M059J (cell line): ENCODE measurements at regions not wholly inside any gene's neighbourhood (a gene's known extent, or its start where the extent isn't known, plus 50 kb on each side); places are given as distances from the start of the nearest gene placed in this dataset.
A peak's percentile ranks its signal among the peaks of the same experiment; 100 is the strongest.
"Not testable (repeated sequence)": the region's sequence is repeated elsewhere in the genome, so short reads cannot be mapped to it uniquely, and the experiment has no call there.

Experiments used
- DNase-seq: peaks from one replicate; pipeline ENCODE4 v3.0.0-alpha.2; 2012; ENCODE audit warnings: low read depth

DNA sequence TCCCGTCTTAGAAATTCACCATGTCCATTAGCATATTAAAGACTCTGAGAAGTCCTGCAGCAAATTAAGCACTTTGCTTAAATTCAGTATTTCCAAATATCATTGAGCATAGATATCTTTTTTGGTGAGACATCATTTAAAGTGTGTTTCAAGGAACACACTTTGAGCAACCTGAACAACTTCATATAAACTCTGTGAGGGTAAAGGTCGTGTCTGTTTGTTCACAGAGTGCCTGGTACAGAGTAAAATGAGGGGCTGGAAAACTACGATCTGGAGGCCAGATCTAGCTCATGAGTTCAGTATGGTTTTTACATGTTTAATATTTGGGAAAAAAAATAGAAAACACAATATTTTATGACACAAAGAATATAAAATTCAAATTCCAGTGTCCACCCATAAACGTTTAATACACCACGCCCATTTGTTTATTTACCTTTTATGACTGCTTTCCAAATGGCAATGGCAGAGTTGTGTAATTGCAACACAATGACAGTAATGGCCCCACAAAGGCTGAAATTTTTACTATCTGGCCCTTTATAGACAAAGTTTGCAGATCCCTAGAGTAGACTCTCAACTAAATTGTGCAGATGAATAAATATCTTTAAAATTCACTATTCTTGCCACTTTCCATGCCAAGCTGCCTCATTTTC is 67.4 kb downstream of the SNTN start:
- no peak for DNase-seq

DNA sequence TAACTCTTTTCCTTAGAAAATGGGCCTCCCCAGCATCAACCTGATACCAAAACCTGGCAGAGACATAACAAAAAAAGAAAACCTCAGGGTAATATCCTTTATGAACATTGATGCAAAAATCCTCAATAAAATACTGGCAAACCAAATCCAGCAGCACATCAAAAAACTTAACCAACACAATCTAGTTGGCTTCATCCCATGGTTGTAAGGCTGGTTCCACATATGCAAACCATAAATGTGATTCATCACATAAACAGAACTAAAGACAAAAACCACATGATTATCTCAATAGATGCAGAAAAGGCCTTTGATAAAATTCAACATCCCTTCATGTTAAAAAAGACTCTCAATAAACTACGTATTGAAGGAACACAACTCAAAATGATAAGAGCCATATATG is 68.5 kb downstream of the SNTN start:
- peak; percentile 44 for DNase-seq

DNA sequence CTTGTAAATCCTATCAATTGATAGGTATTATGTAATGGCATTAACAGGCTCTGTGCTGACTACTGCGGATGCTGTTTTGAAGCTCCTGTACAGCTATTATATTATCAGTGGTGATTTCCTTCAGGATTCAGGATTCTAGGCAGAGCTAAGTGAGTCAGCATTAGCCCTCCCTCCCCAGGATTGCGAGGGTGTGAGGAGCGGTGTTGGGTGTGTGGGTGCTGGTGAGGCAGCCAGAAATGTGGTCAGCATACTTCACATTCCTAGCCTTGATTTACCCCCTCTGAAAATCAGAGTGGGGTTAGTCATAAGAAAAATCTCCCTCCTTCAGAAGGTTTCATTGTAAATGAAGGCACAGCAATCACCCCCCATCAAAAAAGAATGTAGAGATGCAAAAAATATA is 72.5 kb downstream of the SNTN start:
- peak; percentile 78 for DNase-seq

DNA sequence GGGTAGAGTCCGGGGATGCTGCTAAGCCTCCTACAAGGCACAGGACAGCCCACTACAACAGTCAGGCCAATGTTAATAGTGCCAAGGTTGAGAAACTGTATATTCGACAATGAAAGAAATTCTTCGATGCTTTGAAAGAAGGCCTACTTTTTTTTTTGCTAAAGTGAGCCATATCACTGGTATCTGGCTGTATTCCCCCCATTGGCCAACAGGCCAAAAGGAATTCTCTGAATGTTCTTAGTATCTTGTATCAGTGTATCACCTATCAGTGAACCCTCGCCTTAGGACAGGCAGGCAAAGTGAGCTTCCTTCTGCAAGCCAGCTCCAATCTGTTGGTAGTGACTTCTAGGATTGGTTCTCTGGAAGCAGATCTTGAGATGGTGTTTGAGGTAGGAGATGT is 74.2 kb downstream of the SNTN start:
- DNase-seq = no peak

DNA sequence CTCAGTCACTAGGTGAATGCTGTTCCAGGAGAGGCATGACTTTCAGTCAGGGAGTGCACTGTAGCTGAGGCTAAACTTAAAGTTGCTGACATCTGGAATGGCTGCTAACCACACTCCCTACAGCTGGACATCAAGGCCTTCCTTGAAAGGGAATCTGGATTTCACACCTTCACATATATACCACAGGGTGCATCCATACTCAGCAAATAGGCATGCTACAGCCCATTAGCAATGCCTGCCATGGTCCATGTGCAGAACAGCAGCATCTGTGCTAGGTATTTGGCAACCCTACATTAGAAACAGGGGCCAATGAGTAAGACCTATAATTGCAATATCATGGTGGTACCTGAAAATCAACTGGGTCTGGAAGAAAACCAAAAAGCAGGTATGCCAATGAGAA is 74.8 kb downstream of the SNTN start:
- no peak for DNase-seq

DNA sequence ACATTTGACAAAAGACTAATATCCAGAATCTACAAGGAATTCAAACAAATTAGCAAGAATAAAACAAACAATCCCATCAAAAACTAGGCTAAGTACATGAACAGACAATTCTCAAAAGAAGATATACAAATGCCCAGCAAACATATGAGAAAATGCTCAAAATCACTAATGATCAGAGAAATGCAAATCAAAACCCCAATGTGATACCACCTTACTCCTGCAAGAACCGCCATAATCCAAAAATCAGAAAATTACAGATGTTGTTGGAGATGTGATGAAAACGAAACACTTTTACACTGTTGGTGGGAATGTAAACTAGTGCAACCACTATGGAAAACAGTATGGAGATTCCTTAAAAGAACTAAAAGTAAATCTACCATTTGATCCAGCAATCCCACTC is 79.4 kb downstream of the SNTN start:
- no peak for DNase-seq

DNA sequence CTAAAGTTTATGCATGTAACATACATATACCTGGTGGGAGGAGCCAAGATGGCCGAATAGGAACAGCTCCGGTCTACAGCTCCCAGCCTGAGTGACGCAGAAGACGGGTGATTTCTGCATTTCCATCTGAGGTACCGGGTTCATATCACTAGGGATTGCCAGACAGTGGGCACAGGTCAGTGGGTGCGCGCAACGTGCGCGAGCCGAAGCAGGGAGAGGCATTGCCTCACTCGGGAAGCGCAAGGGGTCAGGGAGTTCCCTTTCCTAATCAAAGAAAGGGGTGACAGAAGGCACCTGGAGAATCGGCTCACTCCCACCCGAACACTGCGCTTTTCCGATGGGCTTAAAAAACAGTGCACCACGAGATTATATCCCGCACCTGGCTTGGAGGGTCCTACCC is 80.8 kb downstream of the SNTN start:
- DNase-seq = not testable (repeated sequence)

DNA sequence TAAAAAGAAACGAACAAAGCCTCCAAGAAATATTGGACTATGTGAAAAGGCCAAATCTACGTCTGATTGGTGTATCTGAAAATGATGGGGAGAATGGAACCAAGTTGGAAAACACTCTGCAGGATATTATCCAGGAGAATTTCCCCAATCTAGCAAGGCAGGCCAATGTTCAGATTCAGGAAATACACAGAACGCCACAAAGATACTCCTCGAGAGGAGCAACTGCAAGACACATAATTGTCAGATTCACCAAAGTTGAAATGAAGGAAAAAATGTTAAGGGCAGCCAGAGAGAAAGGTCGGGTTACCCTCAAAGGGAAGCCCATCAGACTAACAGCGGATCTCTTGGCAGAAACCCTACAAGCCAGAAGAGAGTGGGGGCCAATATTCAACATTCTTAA is 82.2 kb downstream of the SNTN start:
- not testable (repeated sequence) for DNase-seq

DNA sequence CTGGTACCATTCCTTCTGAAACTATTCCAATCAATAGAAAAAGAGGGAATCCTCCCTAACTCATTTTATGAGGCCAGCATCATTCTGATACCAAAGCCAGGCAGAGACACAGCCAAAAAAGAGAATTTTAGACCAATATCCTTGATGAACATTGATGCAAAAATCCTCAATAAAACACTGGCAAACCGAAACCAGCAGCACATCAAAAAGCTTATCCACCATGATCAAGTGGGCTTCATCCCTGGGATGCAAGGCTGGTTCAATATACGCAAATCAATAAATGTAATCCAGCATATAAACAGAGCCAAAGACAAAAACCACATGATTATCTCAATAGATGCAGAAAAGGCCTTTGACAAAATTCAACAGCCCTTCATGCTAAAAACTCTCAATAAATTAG is 82.3 kb upstream of the C3orf49 start:
- DNase-seq = not testable (repeated sequence)

DNA sequence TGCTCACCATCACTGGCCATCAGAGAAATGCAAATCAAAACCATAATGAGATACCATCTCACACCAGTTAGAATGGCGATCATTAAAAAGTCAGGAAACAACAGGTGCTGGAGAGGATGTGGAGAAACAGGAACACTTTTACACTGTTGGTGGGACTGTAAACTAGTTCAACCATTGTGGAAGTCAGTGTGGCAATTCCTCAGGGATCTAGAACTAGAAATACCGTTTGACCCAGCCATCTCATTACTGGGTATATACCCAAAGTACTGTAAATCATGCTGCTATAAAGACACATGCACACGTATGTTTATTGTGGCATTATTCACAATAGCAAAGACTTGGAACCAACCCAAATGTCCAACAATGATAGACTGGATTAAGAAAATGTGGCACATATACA is 80.5 kb upstream of the C3orf49 start:
- not testable (repeated sequence) for DNase-seq

DNA sequence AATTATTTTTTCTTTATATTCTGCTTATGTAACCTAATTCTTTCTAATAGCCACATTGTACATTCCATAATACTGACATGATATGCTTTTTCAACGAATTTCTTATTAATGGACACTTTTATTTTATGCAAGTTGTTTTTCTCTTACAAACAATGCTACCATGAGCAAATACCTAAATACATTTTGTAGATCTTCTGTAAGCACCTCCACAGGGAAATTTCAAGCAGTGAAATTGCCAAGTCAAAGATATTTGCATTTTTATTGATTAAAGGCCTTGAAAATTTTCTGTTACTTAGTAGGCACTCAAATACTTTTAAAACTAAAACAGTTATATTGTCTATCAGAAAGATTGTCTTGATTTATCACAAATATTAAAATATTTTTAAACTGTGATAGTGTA is 79.6 kb upstream of the C3orf49 start:
- no peak for DNase-seq

DNA sequence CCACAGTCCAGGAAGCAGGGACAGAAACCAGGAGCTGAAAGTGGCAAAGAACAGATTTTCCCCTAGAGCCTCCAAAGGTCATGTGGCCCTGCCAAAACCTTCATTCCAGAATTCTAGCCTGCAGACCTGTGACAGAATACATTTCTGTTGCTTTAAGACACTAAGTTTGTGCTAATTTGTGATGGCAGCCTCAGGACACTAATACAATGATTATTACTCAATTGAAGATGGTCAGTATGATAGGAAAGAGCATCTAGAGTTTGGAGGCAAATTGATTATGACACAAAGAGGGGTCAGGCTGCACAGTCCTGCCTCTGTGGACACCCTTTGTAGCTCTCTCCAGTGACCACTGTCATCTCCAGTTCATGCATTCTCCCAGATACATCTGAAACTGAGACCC is 79.0 kb upstream of the C3orf49 start:
- no peak for DNase-seq

DNA sequence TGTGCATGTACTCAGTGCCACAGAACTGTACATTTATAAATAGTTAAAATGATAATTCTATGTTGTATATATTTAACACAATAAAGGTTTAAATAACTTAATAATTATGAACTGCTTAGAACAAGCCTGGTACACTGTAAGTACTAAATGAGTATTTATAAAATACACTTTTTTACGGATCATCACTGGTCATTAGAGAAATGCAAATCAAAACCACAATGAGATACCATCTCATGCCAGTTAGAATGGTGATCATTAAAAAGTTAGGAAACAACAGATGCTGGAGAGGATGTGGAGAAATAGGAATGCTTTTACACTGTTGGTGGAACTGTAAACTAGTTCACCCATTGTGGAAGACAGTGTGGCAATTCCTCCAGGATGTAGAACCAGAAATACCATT is 74.4 kb upstream of the C3orf49 start:
- not testable (repeated sequence) for DNase-seq

DNA sequence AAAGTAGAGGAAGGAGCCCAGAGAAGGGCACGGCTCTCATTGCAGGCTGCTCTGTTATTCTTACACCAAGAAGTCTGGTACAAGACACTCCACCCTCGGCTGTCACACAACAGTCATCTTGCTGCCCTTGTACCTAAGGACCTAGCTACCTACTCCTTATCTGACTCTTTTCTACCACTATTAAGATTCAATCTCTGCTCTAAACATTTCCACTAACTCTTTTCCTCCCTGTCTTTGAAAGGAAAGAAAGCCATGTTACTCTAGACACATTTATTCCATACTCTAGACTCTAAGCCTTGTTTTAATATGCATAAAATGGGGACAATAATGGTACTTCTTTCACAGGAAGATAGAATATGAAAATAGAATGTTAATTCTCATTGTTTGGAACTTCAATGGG is 73.3 kb upstream of the C3orf49 start:
- no peak for DNase-seq

DNA sequence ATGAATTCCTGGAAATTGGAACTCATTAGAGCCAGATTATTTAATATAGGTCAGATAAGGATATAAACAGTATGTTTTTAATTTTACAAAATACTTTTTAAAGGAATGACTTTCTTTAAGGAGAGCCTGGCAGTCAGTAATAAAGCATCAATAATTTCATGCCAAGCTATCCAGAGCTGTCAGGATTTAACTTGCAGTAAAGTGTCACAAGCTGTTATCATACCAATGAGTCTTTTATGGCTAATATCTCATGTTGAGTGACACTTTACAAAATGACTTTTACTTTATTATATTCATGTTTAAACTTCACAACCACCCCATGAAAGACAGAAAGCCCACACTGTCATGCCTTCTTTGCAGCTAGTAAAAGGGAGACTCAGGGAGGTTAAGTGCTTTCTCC is 72.9 kb upstream of the C3orf49 start:
- no peak for DNase-seq

DNA sequence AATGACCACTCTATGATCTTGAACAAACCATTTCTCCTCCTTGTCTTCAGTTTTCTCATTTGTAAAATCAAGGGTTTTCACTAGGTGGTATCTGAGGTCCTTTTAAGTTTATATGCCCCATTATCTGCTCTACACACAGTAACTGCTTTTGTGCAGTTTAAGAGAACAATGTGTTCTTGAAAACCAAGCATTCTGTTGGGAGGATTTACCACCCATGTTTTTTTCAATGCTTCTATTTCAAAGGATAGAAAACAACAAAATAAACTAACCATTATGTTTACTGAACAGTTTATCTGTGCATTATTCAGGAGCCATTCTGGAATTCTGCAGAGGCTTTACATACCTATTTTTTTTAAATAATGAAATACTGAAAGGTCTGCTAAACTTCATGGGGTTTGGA is 67.6 kb upstream of the C3orf49 start:
- no peak for DNase-seq

DNA sequence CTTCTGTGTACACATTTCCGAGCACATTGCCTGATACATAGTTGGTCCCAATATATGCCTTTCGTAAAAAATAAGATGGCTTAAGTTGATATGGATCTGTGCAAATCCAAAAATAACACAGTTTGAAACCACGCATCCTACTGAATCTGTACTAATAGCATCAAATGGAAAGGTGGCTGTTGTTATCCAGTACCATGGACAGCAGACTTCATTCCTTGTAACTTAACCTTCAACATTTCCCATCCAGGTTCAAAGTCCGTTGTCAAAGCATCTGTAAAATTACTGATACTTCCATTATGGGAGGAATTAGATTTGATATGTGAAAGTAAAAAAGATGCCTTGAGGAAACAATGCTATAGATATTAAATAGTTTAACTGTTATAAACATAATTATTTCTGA is 65.5 kb upstream of the C3orf49 start:
- DNase-seq = peak; percentile 14

DNA sequence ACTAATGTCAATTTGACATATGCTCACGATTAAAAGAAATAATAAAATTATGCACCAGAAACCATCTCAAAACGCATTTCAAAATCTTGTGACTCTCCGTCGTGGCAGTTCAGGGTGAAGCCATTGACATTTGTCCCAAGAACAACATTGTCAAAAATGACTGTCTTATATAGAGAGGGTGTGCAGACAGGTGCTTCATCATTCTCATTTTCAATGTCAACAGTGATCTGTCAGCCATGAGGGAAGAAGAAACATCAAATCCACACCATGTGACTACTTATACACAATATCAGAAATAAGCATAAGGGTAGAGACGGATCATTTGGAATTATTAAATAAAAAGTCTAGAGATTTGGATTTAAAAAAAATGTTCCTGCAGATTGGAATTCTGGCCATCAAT is 65.1 kb upstream of the C3orf49 start:
- DNase-seq = no peak

DNA sequence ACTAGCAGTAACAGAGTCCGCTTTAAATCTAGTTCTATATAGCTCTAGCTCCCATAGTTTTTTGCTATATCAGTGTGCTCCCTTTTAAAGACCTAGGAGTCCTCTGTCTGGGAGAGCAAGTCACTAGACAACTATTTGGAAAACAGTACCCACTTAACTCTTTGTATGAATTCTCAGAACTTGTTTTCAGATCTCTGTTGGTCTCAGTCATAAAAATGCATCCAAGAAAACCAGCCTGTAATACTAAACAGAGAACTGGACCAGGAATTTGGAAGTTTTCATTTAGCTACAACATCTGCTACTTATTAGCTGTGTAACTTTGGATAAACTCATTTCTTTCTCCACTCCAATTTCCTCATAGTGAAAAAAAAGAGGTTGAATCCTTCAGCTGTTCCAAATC is 56.9 kb upstream of the C3orf49 start:
- DNase-seq = no peak

DNA sequence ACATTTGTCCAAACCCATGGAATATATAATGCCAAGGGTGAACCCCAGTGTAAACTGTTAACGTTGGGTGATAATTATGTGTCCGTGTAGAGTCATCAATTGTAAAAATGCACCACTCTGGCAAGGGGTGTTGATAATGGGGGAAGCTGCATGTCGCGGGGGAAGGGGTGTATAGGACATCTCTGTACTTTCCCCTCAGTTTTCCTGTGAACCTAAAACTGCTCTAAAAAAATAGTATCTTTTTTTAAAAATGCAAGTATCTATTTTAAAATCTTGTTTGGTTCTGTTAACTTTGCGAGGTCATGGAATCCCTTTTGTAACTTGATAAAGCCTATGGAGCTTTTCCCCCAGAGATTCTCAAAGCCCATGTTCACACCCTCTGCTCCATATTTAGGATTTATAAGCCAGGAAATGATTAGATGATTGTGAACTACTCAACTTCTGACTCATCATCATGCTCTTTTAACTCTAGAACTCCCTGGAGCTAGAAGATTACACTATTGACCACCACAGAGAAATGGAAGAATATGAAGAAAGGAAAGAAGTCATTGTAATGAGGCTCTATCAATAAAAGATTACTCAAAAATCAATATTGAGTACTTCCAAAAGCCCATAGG is 56.1 kb upstream of the C3orf49 start:
- peak; percentile 26 for DNase-seq

DNA sequence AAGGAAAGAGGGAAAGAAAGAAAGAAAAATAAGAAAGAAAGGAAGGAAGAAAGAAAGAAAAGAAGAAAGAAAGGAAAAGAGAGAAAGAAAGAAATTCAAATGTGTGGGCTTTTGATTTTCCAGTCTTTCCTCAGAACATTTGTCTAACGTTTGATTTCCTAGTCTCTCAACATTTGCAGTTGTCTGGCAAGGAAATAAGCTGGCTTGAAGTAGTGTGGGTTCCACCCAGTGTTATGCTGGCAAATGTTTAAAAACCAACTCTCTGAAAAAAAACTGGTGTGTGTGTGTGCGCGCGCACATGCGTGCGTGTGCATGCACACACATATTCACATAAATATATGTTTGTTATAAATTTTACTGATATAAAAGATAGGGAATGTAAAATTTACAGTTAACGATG is 54.6 kb upstream of the C3orf49 start:
- DNase-seq = no peak

DNA sequence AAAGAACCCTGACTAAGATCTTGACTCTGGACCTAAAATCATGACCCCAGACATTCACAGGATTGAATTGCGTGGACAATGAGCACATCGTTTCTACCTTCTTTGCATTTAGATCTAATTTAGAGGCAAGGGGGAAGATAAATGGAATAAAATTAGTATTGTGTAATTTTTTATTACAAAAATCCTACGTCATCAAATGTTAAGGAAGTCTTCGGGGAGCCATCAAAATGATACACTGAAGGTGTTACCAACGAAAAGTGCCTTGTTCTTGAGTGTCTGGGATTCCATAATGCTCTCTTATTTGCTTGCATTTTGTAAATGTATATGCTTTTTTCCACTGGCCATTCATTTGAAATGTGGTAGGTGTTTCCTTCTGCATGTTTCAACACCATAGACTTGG is 52.8 kb upstream of the C3orf49 start:
- no peak for DNase-seq

DNA sequence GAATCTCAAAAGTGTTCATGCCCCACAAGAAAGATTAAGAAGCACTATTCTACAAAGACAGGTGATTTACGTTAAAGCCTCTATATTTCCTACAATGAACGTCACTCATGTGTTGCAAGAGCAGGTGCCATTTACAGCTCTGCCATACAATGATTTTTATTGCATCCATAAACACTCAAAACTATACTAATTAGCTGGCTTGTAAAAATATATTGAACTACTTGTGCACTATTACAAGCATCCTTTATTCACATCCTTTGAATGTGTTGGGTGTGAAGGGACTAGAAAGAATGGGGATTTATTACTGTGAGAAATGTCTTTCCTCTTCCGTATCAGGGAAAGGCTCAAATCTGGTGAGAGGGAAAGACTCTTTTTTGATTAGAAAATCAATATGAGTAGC is 50.7 kb upstream of the C3orf49 start:
- no peak for DNase-seq

DNA sequence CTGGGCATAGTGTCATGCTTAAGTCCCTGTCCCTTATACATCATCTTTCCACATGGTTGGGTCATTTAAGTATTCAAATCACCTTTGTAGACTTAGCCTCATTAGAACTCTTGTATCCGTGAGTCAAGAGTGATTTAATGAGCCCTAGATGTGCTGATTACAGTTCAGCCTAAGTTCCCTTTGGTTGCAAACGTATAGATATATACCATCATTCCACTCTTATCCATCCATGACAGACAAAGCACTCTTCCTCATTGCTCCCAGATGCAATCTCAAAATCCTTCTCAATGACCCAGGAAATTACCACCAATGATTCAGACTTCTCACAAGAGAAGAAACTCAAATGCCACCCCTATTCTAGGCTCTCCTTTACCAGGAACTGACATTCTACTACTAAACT is 50.2 kb upstream of the C3orf49 start:
- DNase-seq = no peak
